Mesothelial cell of epicardium (in vitro differentiated cells): ENCODE measurements at regions not wholly inside any gene's neighbourhood (a gene's known extent, or its start where the extent isn't known, plus 50 kb on each side); places are given as distances from the start of the nearest gene placed in this dataset.
"Not testable (repeated sequence)": the region's sequence is repeated elsewhere in the genome, so short reads cannot be mapped to it uniquely, and the experiment has no call there.

Source experiments
- DNase-seq, 2 experiments: peaks; one replicate each; pipeline ENCODE4 v3.0.0; 2021; ENCODE audit warnings: low spot score in 2 of 2; ENCODE audit not compliant: unreplicated experiment in 2 of 2
- H3K27ac Mint-ChIP-seq: 2 replicates; pipeline ENCODE4 v1.8.0; 2021; ENCODE audit warnings: mixed read lengths
- H3K27me3 Mint-ChIP-seq: 2 replicates; pipeline ENCODE4 v1.8.0; 2021; ENCODE audit warnings: low read depth, mixed read lengths
- H3K36me3 Mint-ChIP-seq: 2 replicates; pipeline ENCODE4 v1.8.0; 2021; ENCODE audit warnings: mixed read lengths
- H3K4me1 Mint-ChIP-seq: 2 replicates; pipeline ENCODE4 v1.8.0; 2021; ENCODE audit warnings: mixed read lengths
- H3K4me3 Mint-ChIP-seq: 2 replicates; pipeline ENCODE4 v1.8.0; 2021; ENCODE audit warnings: mild to moderate bottlenecking, moderate library complexity, mixed read lengths
- H3K9me3 Mint-ChIP-seq: 2 replicates; pipeline ENCODE4 v1.8.0; 2021; ENCODE audit warnings: mixed read lengths
- TF ChIP-seq, protein P1 (sequence below): fragments of 200-600 bp; sonication (generic); IDR thresholded peaks from one replicate; pipeline ENCODE4 v1.5.0; 2021; ENCODE audit warnings: antibody characterized with exemption; ENCODE audit not compliant: unreplicated experiment

DNA sequence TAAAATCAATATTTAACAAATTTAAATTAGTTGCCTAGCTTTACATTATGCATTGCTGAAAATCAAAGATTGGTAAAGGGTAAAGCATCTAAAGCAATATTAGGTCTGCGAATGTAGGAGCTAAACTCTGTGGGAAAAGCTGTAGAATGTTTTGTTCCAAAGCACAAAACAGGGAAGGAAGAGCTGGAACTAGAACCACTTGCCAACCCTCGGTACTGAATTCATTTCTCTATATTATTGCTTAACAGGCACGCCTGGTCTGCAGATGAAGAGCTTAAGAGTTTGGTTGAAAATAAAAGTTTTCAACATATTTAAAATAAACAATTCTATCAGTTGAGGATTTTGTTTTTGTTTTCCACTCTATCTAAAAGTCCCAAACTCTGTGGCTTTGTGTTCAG is 1252.8 kb upstream of the SEL1L start:
- no peak for DNase-seq
- Mint-ChIP-seq H3K27me3 (peaks cover 26% of the 10 kb centered on the region), H3K4me1 (no peaks in the 10 kb centered on the region), H3K4me3 (no peak overlapping the region), H3K27ac (no peak overlapping the region), H3K36me3 (no peaks in the 10 kb centered on the region), H3K9me3 (no peaks in the 10 kb centered on the region)
- TF ChIP-seq, protein P1, sequence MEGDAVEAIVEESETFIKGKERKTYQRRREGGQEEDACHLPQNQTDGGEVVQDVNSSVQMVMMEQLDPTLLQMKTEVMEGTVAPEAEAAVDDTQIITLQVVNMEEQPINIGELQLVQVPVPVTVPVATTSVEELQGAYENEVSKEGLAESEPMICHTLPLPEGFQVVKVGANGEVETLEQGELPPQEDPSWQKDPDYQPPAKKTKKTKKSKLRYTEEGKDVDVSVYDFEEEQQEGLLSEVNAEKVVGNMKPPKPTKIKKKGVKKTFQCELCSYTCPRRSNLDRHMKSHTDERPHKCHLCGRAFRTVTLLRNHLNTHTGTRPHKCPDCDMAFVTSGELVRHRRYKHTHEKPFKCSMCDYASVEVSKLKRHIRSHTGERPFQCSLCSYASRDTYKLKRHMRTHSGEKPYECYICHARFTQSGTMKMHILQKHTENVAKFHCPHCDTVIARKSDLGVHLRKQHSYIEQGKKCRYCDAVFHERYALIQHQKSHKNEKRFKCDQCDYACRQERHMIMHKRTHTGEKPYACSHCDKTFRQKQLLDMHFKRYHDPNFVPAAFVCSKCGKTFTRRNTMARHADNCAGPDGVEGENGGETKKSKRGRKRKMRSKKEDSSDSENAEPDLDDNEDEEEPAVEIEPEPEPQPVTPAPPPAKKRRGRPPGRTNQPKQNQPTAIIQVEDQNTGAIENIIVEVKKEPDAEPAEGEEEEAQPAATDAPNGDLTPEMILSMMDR: no peak

- peaks cover 11% of the 10 kb centered on the region for H3K4me1 Mint-ChIP-seq
- no peak overlapping the region for H3K27ac Mint-ChIP-seq
- H3K36me3 Mint-ChIP-seq: no peaks in the 10 kb centered on the region
- H3K27me3 Mint-ChIP-seq: peaks cover 13% of the 10 kb centered on the region
- H3K9me3 Mint-ChIP-seq: no peaks in the 10 kb centered on the region
- H3K4me3 Mint-ChIP-seq: no peak overlapping the region
- TF ChIP-seq, protein P1: no peak
- no peak for DNase-seq
Measured at GRCh38 chr14:82796086-82796485, 1262.4 kb upstream of the SEL1L start.

- peaks cover 13% of the 10 kb centered on the region for H3K27me3 Mint-ChIP-seq
- TF ChIP-seq, protein P1: no peak
- H3K36me3 Mint-ChIP-seq: no peaks in the 10 kb centered on the region
- DNase-seq: no peak
- H3K4me1 Mint-ChIP-seq: peaks cover 4% of the 10 kb centered on the region
- peaks cover 7% of the 10 kb centered on the region for H3K9me3 Mint-ChIP-seq
- H3K27ac Mint-ChIP-seq: no peak overlapping the region
- H3K4me3 Mint-ChIP-seq: no peak overlapping the region
Measured at GRCh38 chr14:82798276-82798675, 1264.6 kb upstream of the SEL1L start.

- TF ChIP-seq, protein P1: no peak
- Mint-ChIP-seq H3K9me3 (peaks cover 11% of the 10 kb centered on the region), H3K36me3 (no peaks in the 10 kb centered on the region), H3K27me3 (peaks cover 31% of the 10 kb centered on the region), H3K27ac (no peak overlapping the region), H3K4me1 (peaks cover 2% of the 10 kb centered on the region), H3K4me3 (no peak overlapping the region)
- no peak for DNase-seq
Measured at GRCh38 chr14:82805892-82806825, 1272.5 kb upstream of the SEL1L start.

DNA sequence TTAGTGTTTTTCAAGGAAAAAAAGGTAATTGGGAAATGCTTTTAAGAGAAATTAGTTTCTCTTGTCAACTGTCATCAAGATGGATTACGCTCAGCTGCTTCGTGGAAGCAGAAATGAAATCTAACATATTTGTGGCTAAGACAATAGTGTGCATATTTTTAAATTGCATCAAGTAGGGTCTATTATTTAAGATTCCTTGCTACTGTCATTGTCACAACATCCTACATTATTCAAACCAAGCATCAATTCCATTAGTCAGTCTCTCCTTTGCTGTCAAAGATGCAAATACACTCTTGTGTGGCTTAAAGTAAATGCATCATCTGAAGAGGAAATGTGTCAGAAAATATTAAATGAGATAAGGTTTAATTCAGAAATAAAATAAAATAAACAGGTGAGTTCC is 1277.6 kb upstream of the SEL1L start:
- H3K36me3 Mint-ChIP-seq: no peaks in the 10 kb centered on the region
- peaks cover 7% of the 10 kb centered on the region for H3K9me3 Mint-ChIP-seq
- TF ChIP-seq, protein P1: no peak
- H3K27me3 Mint-ChIP-seq: peaks cover 19% of the 10 kb centered on the region
- H3K4me1 Mint-ChIP-seq: peaks cover 2% of the 10 kb centered on the region
- no peak for DNase-seq
- H3K4me3 Mint-ChIP-seq: no peak overlapping the region
- no peak overlapping the region for H3K27ac Mint-ChIP-seq

DNA sequence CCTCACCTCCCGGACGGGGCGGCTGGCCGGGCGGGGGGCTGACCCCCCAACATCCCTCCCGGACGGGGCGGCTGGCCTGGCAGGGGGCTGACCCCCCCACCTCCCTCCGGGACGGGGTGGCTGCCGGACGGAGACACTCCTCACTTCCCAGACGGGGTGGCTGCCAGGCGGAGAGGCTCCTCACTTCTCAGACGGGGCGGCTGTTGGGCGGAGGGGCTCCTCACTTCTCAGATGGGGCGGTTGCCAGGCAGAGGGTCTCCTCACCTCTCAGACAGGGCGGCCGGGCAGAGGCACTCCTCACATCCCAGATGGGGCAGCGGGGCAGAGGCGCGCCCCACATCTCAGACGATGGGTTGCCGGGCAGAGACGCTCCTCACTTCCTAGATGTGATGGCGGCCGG is 1280.7 kb upstream of the SEL1L start:
- H3K27ac Mint-ChIP-seq, H3K9me3 Mint-ChIP-seq, DNase-seq, H3K36me3 Mint-ChIP-seq, H3K4me1 Mint-ChIP-seq, H3K4me3 Mint-ChIP-seq: not testable (repeated sequence)
- H3K27me3 Mint-ChIP-seq: peaks cover 15% of the 10 kb centered on the region
